ENCODE measurements at regions not wholly inside any gene's neighbourhood (a gene's known extent, or its start where the extent isn't known, plus 50 kb on each side); places are given as distances from the start of the nearest gene placed in this dataset.

DNA sequence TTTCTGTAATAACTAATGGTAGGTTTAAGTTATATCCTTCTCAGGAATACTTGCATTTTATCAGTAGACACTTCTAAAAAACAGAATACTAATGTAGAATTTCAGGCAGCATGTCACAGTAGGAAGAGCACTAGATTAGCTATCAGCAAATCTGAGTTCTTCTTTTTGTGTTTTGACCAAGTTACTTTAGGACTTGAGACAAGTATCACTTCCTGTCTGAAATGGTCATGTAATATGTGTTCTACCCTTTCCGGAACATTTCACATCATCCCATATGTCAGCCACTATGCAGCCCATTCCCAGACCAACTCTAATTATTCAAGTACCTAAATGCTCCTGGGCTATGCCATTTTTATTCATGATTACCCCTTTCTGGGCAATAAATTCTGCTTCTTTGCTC, 401.8 kb upstream of the RPS6KA3 start:
- TF ChIP-seq, protein P1, sequence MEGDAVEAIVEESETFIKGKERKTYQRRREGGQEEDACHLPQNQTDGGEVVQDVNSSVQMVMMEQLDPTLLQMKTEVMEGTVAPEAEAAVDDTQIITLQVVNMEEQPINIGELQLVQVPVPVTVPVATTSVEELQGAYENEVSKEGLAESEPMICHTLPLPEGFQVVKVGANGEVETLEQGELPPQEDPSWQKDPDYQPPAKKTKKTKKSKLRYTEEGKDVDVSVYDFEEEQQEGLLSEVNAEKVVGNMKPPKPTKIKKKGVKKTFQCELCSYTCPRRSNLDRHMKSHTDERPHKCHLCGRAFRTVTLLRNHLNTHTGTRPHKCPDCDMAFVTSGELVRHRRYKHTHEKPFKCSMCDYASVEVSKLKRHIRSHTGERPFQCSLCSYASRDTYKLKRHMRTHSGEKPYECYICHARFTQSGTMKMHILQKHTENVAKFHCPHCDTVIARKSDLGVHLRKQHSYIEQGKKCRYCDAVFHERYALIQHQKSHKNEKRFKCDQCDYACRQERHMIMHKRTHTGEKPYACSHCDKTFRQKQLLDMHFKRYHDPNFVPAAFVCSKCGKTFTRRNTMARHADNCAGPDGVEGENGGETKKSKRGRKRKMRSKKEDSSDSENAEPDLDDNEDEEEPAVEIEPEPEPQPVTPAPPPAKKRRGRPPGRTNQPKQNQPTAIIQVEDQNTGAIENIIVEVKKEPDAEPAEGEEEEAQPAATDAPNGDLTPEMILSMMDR (IDR thresholded peaks at IDR 0.05), result no peak
- no peak for TF ChIP-seq POLR2A (IDR thresholded peaks at IDR 0.05)
